GM20000 (cell line): ENCODE measurements at regions not wholly inside any gene's neighbourhood (a gene's known extent, or its start where the extent isn't known, plus 50 kb on each side); places are given as distances from the start of the nearest gene placed in this dataset.
"Not testable (repeated sequence)": the region's sequence is repeated elsewhere in the genome, so short reads cannot be mapped to it uniquely, and the experiment has no call there.

Experiments used
- DNase-seq: peaks from one replicate; pipeline ENCODE4 v3.0.0; 2012; ENCODE audit warnings: low spot score
- CTCF ChIP-seq: IDR thresholded peaks from 2 replicates; pipeline ENCODE4 v1.5.1; 2012; ENCODE audit warnings: mild to moderate bottlenecking, control low read depth; ENCODE audit errors: extremely low read depth, missing control alignments

GRCh38 chr16:59971264-59971663, 1237.1 kb upstream of the GOT2 start:
- TF ChIP-seq CTCF, result no peak
- DNase-seq, result no peak

GRCh38 chr16:59964232-59964924, 1230.3 kb upstream of the GOT2 start:
- no peak for DNase-seq
- no peak for TF ChIP-seq CTCF

- DNase-seq, result no peak
- no peak for TF ChIP-seq CTCF
These were observed 1225.2 kb upstream of the GOT2 start for GRCh38 chr16:59959311-59959710.

GRCh38 chr16:59950431-59950830, 1216.3 kb upstream of the GOT2 start:
- DNase-seq, result no peak
- TF ChIP-seq CTCF, result no peak

GRCh38 chr16:59944041-59944440, 1209.9 kb upstream of the GOT2 start:
- DNase-seq, result not testable (repeated sequence)

GRCh38 chr16:59941594-59941993, 1207.5 kb upstream of the GOT2 start:
- DNase-seq, result no peak
- TF ChIP-seq CTCF, result no peak

GRCh38 chr16:59920054-59920453, 1185.9 kb upstream of the GOT2 start:
- DNase-seq, result no peak
- TF ChIP-seq CTCF, result no peak

- TF ChIP-seq CTCF, result no peak
- DNase-seq, result no peak
These were observed 1179.5 kb upstream of the GOT2 start for GRCh38 chr16:59913666-59914065.
